H9 (cell line): ENCODE measurements at regions not wholly inside any gene's neighbourhood (a gene's known extent, or its start where the extent isn't known, plus 50 kb on each side); places are given as distances from the start of the nearest gene placed in this dataset.

Experiments used
- DNase-seq: peaks from one replicate; pipeline ENCODE4 v3.0.0-alpha.2; 2017
- H2AFZ ChIP-seq: one replicate; pipeline ENCODE4 v1.6.1; 2013; ENCODE audit warnings: mild to moderate bottlenecking, low read length, control low read depth, moderate library complexity
- H2AK5ac ChIP-seq: 2 replicates; pipeline ENCODE4 v1.6.1; 2013; ENCODE audit warnings: low read length, control low read depth, mixed read lengths; ENCODE audit not compliant: insufficient read length
- H2BK120ac ChIP-seq: one replicate; pipeline ENCODE4 v1.6.1; 2013; ENCODE audit warnings: low read depth, mild to moderate bottlenecking, low read length, control low read depth, inconsistent platforms; ENCODE audit not compliant: poor library complexity, severe bottlenecking
- H2BK12ac ChIP-seq: 2 replicates; pipeline ENCODE4 v1.6.1; 2013; ENCODE audit warnings: low read length, control low read depth, mixed read lengths, low read depth; ENCODE audit not compliant: insufficient read length
- H2BK15ac ChIP-seq: 2 replicates; pipeline ENCODE4 v1.6.1; 2013; ENCODE audit warnings: low read depth, low read length, control low read depth
- H2BK20ac ChIP-seq: one replicate; pipeline ENCODE4 v1.6.1; 2013; ENCODE audit warnings: low read depth, mild to moderate bottlenecking, low read length, control low read depth, inconsistent platforms; ENCODE audit not compliant: poor library complexity, severe bottlenecking
- H2BK5ac ChIP-seq: 2 replicates; pipeline ENCODE4 v1.6.1; 2013; ENCODE audit warnings: low read length, control low read depth, mixed read lengths; ENCODE audit not compliant: insufficient read length
- H3K14ac ChIP-seq: 2 replicates; pipeline ENCODE4 v1.6.1; 2013; ENCODE audit warnings: low read length, control low read depth; ENCODE audit not compliant: insufficient read depth
- H3K18ac ChIP-seq: 2 replicates; pipeline ENCODE4 v1.6.1; 2013; ENCODE audit warnings: low read depth, mild to moderate bottlenecking, mixed read lengths, low read length, control low read depth; ENCODE audit not compliant: insufficient read length
- H3K23ac ChIP-seq: 2 replicates; pipeline ENCODE4 v1.6.1; 2013; ENCODE audit warnings: low read length, control low read depth, mixed read lengths, low read depth; ENCODE audit not compliant: insufficient read length
- H3K23me2 ChIP-seq: 2 replicates; pipeline ENCODE4 v1.6.1; 2013; ENCODE audit warnings: low read depth, mild to moderate bottlenecking, mixed read lengths, low read length, control low read depth; ENCODE audit not compliant: insufficient read length, poor library complexity, severe bottlenecking
- H3K27ac ChIP-seq: 2 replicates; pipeline ENCODE4 v1.5.1; 2013; ENCODE audit warnings: low read length, control low read depth, mixed read lengths, low read depth; ENCODE audit not compliant: insufficient read length
- H3K27me3 ChIP-seq: 2 replicates; pipeline ENCODE4 v1.6.1; 2013; ENCODE audit warnings: low read length, control low read depth, inconsistent platforms; ENCODE audit not compliant: insufficient read depth
- H3K4ac ChIP-seq: 2 replicates; pipeline ENCODE4 v1.6.1; 2013; ENCODE audit warnings: low read depth, mild to moderate bottlenecking, control low read depth, inconsistent platforms, low read length, moderate library complexity
- H3K4me1 ChIP-seq: 2 replicates; pipeline ENCODE4 v1.6.1; 2013; ENCODE audit warnings: low read length, control low read depth, inconsistent platforms; ENCODE audit not compliant: insufficient read depth
- H3K4me2 ChIP-seq: 2 replicates; pipeline ENCODE4 v1.6.1; 2013; ENCODE audit warnings: low read length, control low read depth, mixed read lengths; ENCODE audit not compliant: insufficient read length, insufficient read depth
- H3K56ac ChIP-seq: 2 replicates; pipeline ENCODE4 v1.6.1; 2013; ENCODE audit warnings: low read depth, mild to moderate bottlenecking, mixed read lengths, low read length, control low read depth; ENCODE audit not compliant: insufficient read length
- H3K79me1 ChIP-seq: 2 replicates; pipeline ENCODE4 v1.6.1; 2013; ENCODE audit warnings: low read depth, mild to moderate bottlenecking, moderate library complexity, low read length, control low read depth, inconsistent platforms; ENCODE audit not compliant: insufficient read depth, poor library complexity, severe bottlenecking
- H3K79me2 ChIP-seq: 2 replicates; pipeline ENCODE4 v1.6.1; 2013; ENCODE audit warnings: low read length, control low read depth, inconsistent platforms; ENCODE audit not compliant: insufficient read depth
- H3K9ac ChIP-seq: 2 replicates; pipeline ENCODE4 v1.6.1; 2013; ENCODE audit warnings: low read length, control low read depth, mixed read lengths; ENCODE audit not compliant: insufficient read length; ENCODE audit errors: extremely low read depth
- H3K9me3 ChIP-seq: one replicate; pipeline ENCODE4 v1.6.1; 2013; ENCODE audit warnings: low read depth, low read length, inconsistent platforms; ENCODE audit not compliant: control insufficient read depth
- H3T11ph ChIP-seq: one replicate; pipeline ENCODE4 v1.6.1; 2013; ENCODE audit warnings: mild to moderate bottlenecking, low read length, control low read depth, inconsistent platforms
- H4K20me1 ChIP-seq: one replicate; pipeline ENCODE4 v1.6.1; 2013; ENCODE audit not compliant: control insufficient read depth, insufficient read length, insufficient read depth
- H4K5ac ChIP-seq: 2 replicates; pipeline ENCODE4 v1.6.1; 2013; ENCODE audit warnings: low read depth, mild to moderate bottlenecking, mixed read lengths, low read length, control low read depth; ENCODE audit not compliant: insufficient read length
- H4K8ac ChIP-seq: replicated peaks from 2 replicates; pipeline ENCODE4 v1.6.1; 2013; ENCODE audit warnings: low read length, control low read depth, mixed read lengths, low read depth; ENCODE audit not compliant: insufficient read length
- H4K91ac ChIP-seq: 2 replicates; pipeline ENCODE4 v1.6.1; 2013; ENCODE audit warnings: low read depth, mild to moderate bottlenecking, moderate library complexity, mixed read lengths, low read length, control low read depth; ENCODE audit not compliant: insufficient read length
- H3K27ac Mint-ChIP-seq, 3 experiments: 2 replicates in 2 of 3; 3 replicates in 1 of 3; pipeline ENCODE4 v1.8.0; 2020 to 2021; ENCODE audit warnings: mixed read lengths in 3 of 3, mild to moderate bottlenecking in 1 of 3, moderate library complexity in 1 of 3
- H3K27me3 Mint-ChIP-seq: 2 replicates; pipeline ENCODE4 v1.8.0; 2021; ENCODE audit warnings: low read depth, mild to moderate bottlenecking, moderate library complexity, mixed read lengths
- H3K36me3 Mint-ChIP-seq, 3 experiments: 2 replicates in 2 of 3; 3 replicates in 1 of 3; pipeline ENCODE4 v1.8.0; 2020 to 2021; ENCODE audit warnings: low read depth in 3 of 3, mixed read lengths in 3 of 3; ENCODE audit not compliant: insufficient read depth in 1 of 3
- H3K4me1 Mint-ChIP-seq, 2 experiments: 2 replicates each; pipeline ENCODE4 v1.8.0; 2020; ENCODE audit warnings: mixed read lengths in 2 of 2
- H3K4me3 Mint-ChIP-seq, 2 experiments: 2 replicates in 1 of 2; 3 replicates in 1 of 2; pipeline ENCODE4 v1.8.0; 2020 to 2021; ENCODE audit warnings: mild to moderate bottlenecking in 2 of 2, mixed read lengths in 2 of 2, moderate library complexity in 1 of 2
- H3K9me3 Mint-ChIP-seq, 2 experiments: 2 replicates in 1 of 2; 3 replicates in 1 of 2; pipeline ENCODE4 v1.8.0; 2020; ENCODE audit warnings: mild to moderate bottlenecking in 2 of 2, mixed read lengths in 2 of 2, moderate library complexity in 1 of 2
- CTCF ChIP-seq: fragments of 200-600 bp; sonication (generic); conservative IDR thresholded peaks from 3 replicates; pipeline ENCODE4 v1.8.0; 2021; ENCODE audit warnings: antibody characterized with exemption, mild to moderate bottlenecking
- WGBS: extraction: QIAGEN DNeasy Blood & Tissue Kit; methylation state at CpG from one replicate; pipeline ENCODE4 v1.1.7; 2013; ENCODE audit warnings: missing lambda C conversion rate, low lambda C conversion rate, mixed read lengths; ENCODE audit not compliant: insufficient read length; ENCODE audit errors: extremely low coverage; 5-methylcytosine and 5-hydroxymethylcytosine counted together

DNA sequence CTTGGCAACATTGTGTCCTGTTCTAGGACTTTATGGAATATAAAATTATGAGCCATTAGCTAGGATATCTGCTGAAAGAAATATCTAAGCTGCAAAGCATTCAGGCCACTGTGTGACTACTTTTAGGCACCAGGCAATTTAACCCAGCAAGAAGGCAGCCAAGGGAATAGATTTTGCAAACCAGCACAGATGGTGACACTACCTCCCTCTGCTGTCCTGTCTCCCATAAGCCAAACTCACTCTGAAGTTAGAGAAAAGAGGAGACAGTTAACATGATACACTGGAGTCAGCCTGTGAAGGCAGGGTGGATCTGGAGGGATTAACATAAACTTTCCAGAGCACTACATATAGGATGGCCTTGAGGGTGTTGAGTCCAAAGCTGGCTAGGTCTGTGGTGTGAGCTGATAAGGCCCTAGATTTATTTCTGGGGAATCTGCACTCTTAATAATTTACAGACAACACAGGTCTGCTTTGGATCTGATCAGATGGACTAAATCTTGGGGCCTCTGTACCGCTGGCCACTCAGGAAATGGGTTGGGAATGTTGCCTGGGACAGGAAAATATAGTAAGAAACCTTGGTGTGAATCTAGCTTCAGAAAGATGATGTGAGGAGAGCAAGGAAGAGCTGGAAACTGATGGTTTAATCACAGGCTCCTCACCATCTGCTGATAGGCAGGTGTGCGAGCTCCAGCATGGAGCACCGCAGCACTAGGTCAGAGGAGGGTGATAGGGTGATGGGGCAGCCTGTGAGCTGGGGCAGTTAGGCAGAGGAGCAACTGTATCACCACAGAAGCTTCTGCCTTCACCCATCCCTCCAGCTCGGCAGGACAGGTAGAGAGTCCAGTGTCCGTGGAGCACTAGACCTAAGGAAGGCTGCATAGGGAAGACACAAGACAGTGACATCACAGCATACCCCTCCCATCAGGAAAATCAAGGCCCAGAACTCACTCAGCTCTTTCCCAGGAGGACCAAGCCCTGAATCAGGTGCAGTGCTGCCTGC is 229.9 kb upstream of the PRSS1 start:
- no peak overlapping the region for H2AK5ac ChIP-seq
- TF ChIP-seq CTCF = 0 out of 3 replicates have a peak, but pooled peaks have one; percentile 23
- no peak overlapping the region for H2BK5ac ChIP-seq
- no peak overlapping the region for H4K5ac ChIP-seq
- no peak overlapping the region for H3K4ac ChIP-seq
- peaks cover 8% of the 10 kb centered on the region in 2 experiments; a peak in 3 of 4 replicates for H3K4me1 Mint-ChIP-seq
- no peaks in the 10 kb centered on the region for H3K36me3 Mint-ChIP-seq
- H3K18ac ChIP-seq = no peak overlapping the region
- H4K91ac ChIP-seq = no peak overlapping the region
- H3K79me2 ChIP-seq = no peaks in the 10 kb centered on the region
- no peak for DNase-seq
- H3K27me3 ChIP-seq = no peaks in the 10 kb centered on the region; the same call in 1 of the 2 replicates
- no peaks in the 10 kb centered on the region for H4K20me1 ChIP-seq
- H3T11ph ChIP-seq = no peak overlapping the region
- no peak overlapping the region for H2BK15ac ChIP-seq
- WGBS = no CpG with 5 or more reads among the region's 5 CpGs
- no peaks in the 10 kb centered on the region for H3K9me3 ChIP-seq
- no peaks in the 10 kb centered on the region for H3K4me1 ChIP-seq
- no peak overlapping the region for H2AFZ ChIP-seq
- H3K27me3 Mint-ChIP-seq = no peaks in the 10 kb centered on the region; the same call in 1 of the 2 replicates
- H3K23ac ChIP-seq = no peak overlapping the region
- no peak overlapping the region for H4K8ac ChIP-seq
- H3K56ac ChIP-seq = no peak overlapping the region
- no peak overlapping the region for H3K14ac ChIP-seq
- H3K4me2 ChIP-seq = no peak overlapping the region
- no peaks in the 10 kb centered on the region for H3K23me2 ChIP-seq
- H2BK120ac ChIP-seq = no peak overlapping the region
- no peak overlapping the region for H2BK20ac ChIP-seq
- H3K4me3 Mint-ChIP-seq = no peak overlapping the region
- no peak overlapping the region for H3K9ac ChIP-seq
- no peaks in the 10 kb centered on the region for H3K79me1 ChIP-seq
- H3K27ac Mint-ChIP-seq = no peak overlapping the region
- H2BK12ac ChIP-seq = no peak overlapping the region
- H3K27ac ChIP-seq = no peak overlapping the region
- no peaks in the 10 kb centered on the region for H3K9me3 Mint-ChIP-seq
